Brain pericyte (primary cell): ENCODE measurements at regions not wholly inside any gene's neighbourhood (a gene's known extent, or its start where the extent isn't known, plus 50 kb on each side); places are given as distances from the start of the nearest gene placed in this dataset.

Source experiments
- DNase-seq: peaks from one replicate; pipeline ENCODE4 v3.0.0-alpha.2; 2012; ENCODE audit warnings: low read depth, low spot score

- no peak for DNase-seq
These were observed 60.6 kb upstream of the MYRIP start for GRCh38 chr3:39748763-39749162.

GRCh38 chr3:39750712-39751111 lies 58.7 kb upstream of the MYRIP start:
- no peak for DNase-seq

GRCh38 chr3:39751286-39751685 lies 58.1 kb upstream of the MYRIP start:
- no peak for DNase-seq

GRCh38 chr3:39752019-39752637 lies 57.3 kb upstream of the MYRIP start:
- no peak for DNase-seq

GRCh38 chr3:39752751-39753150 lies 56.7 kb upstream of the MYRIP start:
- no peak for DNase-seq

GRCh38 chr3:39753391-39753790 lies 56.0 kb upstream of the MYRIP start:
- no peak for DNase-seq

- DNase-seq = no peak
These were observed 54.9 kb upstream of the MYRIP start for GRCh38 chr3:39754549-39754948.

- no peak for DNase-seq
These were observed 54.3 kb upstream of the MYRIP start for GRCh38 chr3:39755100-39755499.

GRCh38 chr3:39757307-39757706 lies 52.1 kb upstream of the MYRIP start:
- DNase-seq = no peak
